Testis (tissue), 2 donors: ENCODE measurements at regions not wholly inside any gene's neighbourhood (a gene's known extent, or its start where the extent isn't known, plus 50 kb on each side); places are given as distances from the start of the nearest gene placed in this dataset.

Experiments used
- DNase-seq: peaks from one replicate; pipeline ENCODE4 v3.0.0-alpha.2; 2019
- H3K27ac ChIP-seq, 2 donors: fragments of 200-600 bp; sonication (generic); one replicate each; pipeline ENCODE4 v1.5.1; 2019
- H3K27me3 ChIP-seq: fragments of 200-600 bp; sonication (generic); one replicate; pipeline ENCODE4 v1.5.1; 2019
- H3K36me3 ChIP-seq: fragments of 200-600 bp; sonication (generic); one replicate; pipeline ENCODE4 v1.5.1; 2017; ENCODE audit warnings: low read depth; ENCODE audit errors: missing control alignments
- H3K4me1 ChIP-seq: fragments of 200-600 bp; sonication (generic); one replicate; pipeline ENCODE4 v1.5.1; 2019
- H3K4me3 ChIP-seq, 2 donors: fragments of 200-600 bp; sonication (generic); one replicate each; pipeline ENCODE4 v1.5.1; 2017 to 2019
- H3K9me3 ChIP-seq: fragments of 200-600 bp; sonication (generic); one replicate; pipeline ENCODE4 v1.5.1; 2017
- POLR2A ChIP-seq: fragments of 450-650 bp; IDR thresholded peaks from one replicate; pipeline ENCODE4 v1.6.1; 2017; ENCODE audit warnings: antibody characterized with exemption, mild to moderate bottlenecking, moderate library complexity
- WGBS, 2 donors: methylation state at CpG; one replicate each; pipeline ENCODE4 v1.1.5; 2018; 5-methylcytosine and 5-hydroxymethylcytosine counted together
- intact Hi-C: fragments of 100-400 bp; cut with DNase I; formaldehyde crosslinking; loops from one replicate; pipeline ENCODE4 v1.15.1; 2023; ENCODE audit warnings: low total_unique reads
- TF ChIP-seq, protein P1 (sequence below), 3 experiments: fragments of 450-650 bp in 2 of 3; fragments of 200-600 bp in 1 of 3; sonication (generic) in 1 of 3; IDR thresholded peaks; one replicate each; pipeline ENCODE4 v1.5.1; 2016 to 2019; ENCODE audit warnings: antibody characterized with exemption in 3 of 3, mild to moderate bottlenecking in 2 of 3, moderate library complexity in 1 of 3

DNA sequence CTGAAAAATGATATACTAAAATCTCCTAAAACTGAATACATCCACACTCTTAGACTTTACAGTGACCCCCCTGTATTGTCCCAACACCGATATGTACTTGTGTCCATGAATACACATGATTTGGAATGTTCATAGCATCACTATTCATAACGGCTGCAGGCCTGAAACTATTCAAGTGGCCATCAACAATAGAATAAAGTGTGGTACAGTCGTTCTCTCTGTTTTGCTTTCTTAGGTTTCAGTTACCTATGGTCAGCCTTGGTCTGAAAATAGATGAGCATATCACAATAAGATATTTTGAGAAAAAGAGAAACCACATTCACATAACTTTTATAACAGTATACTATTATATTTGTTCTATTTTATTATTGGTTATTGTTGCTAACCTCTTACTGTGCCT is 150.6 kb downstream of the ASCL4 start:
- intact Hi-C loops = no loop called here
- Histone ChIP-seq H3K36me3 (no peaks in the 10 kb centered on the region), H3K27ac (no peak overlapping the region), H3K27me3 (no peaks in the 10 kb centered on the region), H3K9me3 (no peaks in the 10 kb centered on the region), H3K4me3 (no peak overlapping the region), H3K4me1 (no peaks in the 10 kb centered on the region)
- TF ChIP-seq, protein P1, sequence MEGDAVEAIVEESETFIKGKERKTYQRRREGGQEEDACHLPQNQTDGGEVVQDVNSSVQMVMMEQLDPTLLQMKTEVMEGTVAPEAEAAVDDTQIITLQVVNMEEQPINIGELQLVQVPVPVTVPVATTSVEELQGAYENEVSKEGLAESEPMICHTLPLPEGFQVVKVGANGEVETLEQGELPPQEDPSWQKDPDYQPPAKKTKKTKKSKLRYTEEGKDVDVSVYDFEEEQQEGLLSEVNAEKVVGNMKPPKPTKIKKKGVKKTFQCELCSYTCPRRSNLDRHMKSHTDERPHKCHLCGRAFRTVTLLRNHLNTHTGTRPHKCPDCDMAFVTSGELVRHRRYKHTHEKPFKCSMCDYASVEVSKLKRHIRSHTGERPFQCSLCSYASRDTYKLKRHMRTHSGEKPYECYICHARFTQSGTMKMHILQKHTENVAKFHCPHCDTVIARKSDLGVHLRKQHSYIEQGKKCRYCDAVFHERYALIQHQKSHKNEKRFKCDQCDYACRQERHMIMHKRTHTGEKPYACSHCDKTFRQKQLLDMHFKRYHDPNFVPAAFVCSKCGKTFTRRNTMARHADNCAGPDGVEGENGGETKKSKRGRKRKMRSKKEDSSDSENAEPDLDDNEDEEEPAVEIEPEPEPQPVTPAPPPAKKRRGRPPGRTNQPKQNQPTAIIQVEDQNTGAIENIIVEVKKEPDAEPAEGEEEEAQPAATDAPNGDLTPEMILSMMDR (IDR thresholded peaks at IDR 0.05) = no peak
- TF ChIP-seq POLR2A = no peak
- DNase-seq = no peak
- WGBS, 2 donors = 81 to 83% methylated on average over 3 of the region's 3 CpGs

DNA sequence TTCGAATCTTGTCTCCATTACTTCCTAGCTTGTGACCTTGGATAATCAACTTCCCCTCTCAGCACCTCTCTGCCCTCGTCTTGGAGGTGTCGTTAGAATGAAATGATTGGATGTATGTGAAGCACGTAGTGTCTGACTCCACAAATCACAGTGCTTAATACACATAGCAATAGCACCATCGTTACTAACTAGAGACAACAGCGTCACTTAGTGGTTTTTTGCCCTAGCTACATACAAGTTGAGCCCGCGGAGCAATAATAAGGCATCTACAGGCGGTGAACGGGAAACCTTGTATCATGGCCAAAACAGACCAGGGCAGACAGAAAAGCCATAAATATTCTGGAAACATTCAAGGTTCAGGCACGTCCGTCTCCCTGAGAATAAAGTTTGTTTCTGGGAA is 154.9 kb downstream of the ASCL4 start:
- no peaks in the 10 kb centered on the region for H3K27me3 ChIP-seq
- intact Hi-C loops = no loop called here
- H3K4me3 ChIP-seq = no peak overlapping the region
- DNase-seq = peak; percentile 27
- WGBS, 2 donors = 9 to 10% methylated on average over 12 of the region's 12 CpGs
- H3K4me1 ChIP-seq = no peaks in the 10 kb centered on the region
- H3K9me3 ChIP-seq = no peaks in the 10 kb centered on the region
- H3K27ac ChIP-seq = no peak overlapping the region
- H3K36me3 ChIP-seq = no peaks in the 10 kb centered on the region
- no peak for TF ChIP-seq POLR2A
- TF ChIP-seq, protein P1 (IDR thresholded peaks at IDR 0.05) = peak in 1 of 3 experiments; percentile 12

GRCh38 chr12:107931761-107932160 is 157.3 kb downstream of the ASCL4 start:
- Histone ChIP-seq H3K36me3 (no peaks in the 10 kb centered on the region), H3K4me1 (no peaks in the 10 kb centered on the region), H3K9me3 (no peaks in the 10 kb centered on the region), H3K27ac (no peak overlapping the region), H3K4me3 (no peak overlapping the region), H3K27me3 (no peaks in the 10 kb centered on the region)
- intact Hi-C loops = no loop called here
- TF ChIP-seq, protein P1 (IDR thresholded peaks at IDR 0.05) = no peak
- no peak for TF ChIP-seq POLR2A
- WGBS, 2 donors = 73 to 78% methylated on average over 5 of the region's 5 CpGs
- no peak for DNase-seq

DNA sequence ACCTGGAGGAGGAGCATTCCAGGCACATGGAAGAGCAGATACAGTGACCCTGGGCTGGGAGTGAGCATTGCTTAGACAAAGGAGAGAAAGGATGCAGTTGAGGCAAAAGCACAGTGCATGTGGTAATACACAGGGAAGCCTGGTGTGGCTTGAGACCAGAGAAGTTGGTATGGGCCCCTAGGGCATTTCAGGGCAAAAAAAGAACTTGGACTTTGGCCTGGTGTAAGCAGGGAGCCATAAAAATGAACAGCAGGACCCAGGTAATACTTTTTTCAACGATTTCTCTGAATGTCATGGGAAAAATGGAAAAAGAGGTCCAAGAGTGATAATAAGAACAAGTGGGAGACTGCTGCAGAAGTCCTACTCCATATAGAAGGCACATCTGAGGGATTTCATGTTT is 163.9 kb downstream of the ASCL4 start:
- H3K27me3 ChIP-seq = no peaks in the 10 kb centered on the region
- no peak overlapping the region for H3K4me3 ChIP-seq
- no peak for DNase-seq
- no peaks in the 10 kb centered on the region for H3K4me1 ChIP-seq
- WGBS, 2 donors = 65 to 78% methylated on average over 1 of the region's 1 CpG
- no peak overlapping the region for H3K27ac ChIP-seq
- H3K36me3 ChIP-seq = no peaks in the 10 kb centered on the region
- TF ChIP-seq, protein P1 (IDR thresholded peaks at IDR 0.05) = no peak
- no peak for TF ChIP-seq POLR2A
- no peaks in the 10 kb centered on the region for H3K9me3 ChIP-seq
- intact Hi-C loops = no loop called here

GRCh38 chr12:107948391-107948945 is 174.0 kb downstream of the ASCL4 start:
- Histone ChIP-seq H3K27ac (no peak overlapping the region), H3K4me3 (no peak overlapping the region)
- no peak for DNase-seq

More at GRCh38 chr12:107948391-107948945, 174.0 kb downstream of the ASCL4 start:
- intact Hi-C loops = no loop called here
- H3K36me3 ChIP-seq = no peaks in the 10 kb centered on the region
- H3K9me3 ChIP-seq = no peaks in the 10 kb centered on the region
- 52 to 61% methylated on average over 12 of the region's 12 CpGs for WGBS, 2 donors
- TF ChIP-seq, protein P1 (IDR thresholded peaks at IDR 0.05) = no peak
- TF ChIP-seq POLR2A = no peak
- no peaks in the 10 kb centered on the region for H3K27me3 ChIP-seq
- no peaks in the 10 kb centered on the region for H3K4me1 ChIP-seq
